Renal cortical epithelial cell (primary cell): ENCODE measurements at regions not wholly inside any gene's neighbourhood (a gene's known extent, or its start where the extent isn't known, plus 50 kb on each side); places are given as distances from the start of the nearest gene placed in this dataset.
A peak's percentile ranks its signal among the peaks of the same experiment; 100 is the strongest.
"Not testable (repeated sequence)": the region's sequence is repeated elsewhere in the genome, so short reads cannot be mapped to it uniquely, and the experiment has no call there.

Source experiments
- DNase-seq: peaks from one replicate; pipeline ENCODE4 v3.0.0-alpha.2; 2011; ENCODE audit warnings: low read depth

- DNase-seq, result no peak
Measured at GRCh38 chr1:117707371-117707770, 101.5 kb downstream of the TENT5C start.

GRCh38 chr1:117708323-117709248, 102.7 kb downstream of the TENT5C start:
- DNase-seq, result peak; percentile 27

GRCh38 chr1:117709249-117709691, 103.4 kb downstream of the TENT5C start:
- DNase-seq, result peak; percentile 15

GRCh38 chr1:117710710-117711109, 104.9 kb downstream of the TENT5C start:
- DNase-seq, result no peak

GRCh38 chr1:117712621-117713020, 106.8 kb downstream of the TENT5C start:
- no peak for DNase-seq

GRCh38 chr1:117714546-117714945, 108.7 kb downstream of the TENT5C start:
- no peak for DNase-seq

- not testable (repeated sequence) for DNase-seq
Measured at GRCh38 chr1:117716030-117716429, 110.2 kb downstream of the TENT5C start.

GRCh38 chr1:117717980-117718379, 112.1 kb downstream of the TENT5C start:
- not testable (repeated sequence) for DNase-seq

- not testable (repeated sequence) for DNase-seq
Measured at GRCh38 chr1:117718596-117718995, 112.7 kb downstream of the TENT5C start.

GRCh38 chr1:117719004-117719403, 113.2 kb downstream of the TENT5C start:
- DNase-seq, result no peak

GRCh38 chr1:117732065-117732797, 126.4 kb downstream of the TENT5C start:
- no peak for DNase-seq

GRCh38 chr1:117732956-117733355, 127.1 kb downstream of the TENT5C start:
- no peak for DNase-seq

GRCh38 chr1:117734403-117734802, 128.6 kb downstream of the TENT5C start:
- DNase-seq, result no peak

- peak; percentile 74 for DNase-seq
Measured at GRCh38 chr1:117735045-117735992, 129.5 kb downstream of the TENT5C start.

- no peak for DNase-seq
Measured at GRCh38 chr1:117739504-117739903, 133.7 kb downstream of the TENT5C start.

- DNase-seq, result no peak
Measured at GRCh38 chr1:117740496-117740895, 134.6 kb downstream of the TENT5C start.

- not testable (repeated sequence) for DNase-seq
Measured at GRCh38 chr1:117746565-117746964, 140.7 kb downstream of the TENT5C start.

GRCh38 chr1:117747605-117748004, 141.8 kb downstream of the TENT5C start:
- DNase-seq, result no peak

GRCh38 chr1:117751321-117751720, 145.5 kb downstream of the TENT5C start:
- DNase-seq, result no peak

- no peak for DNase-seq
Measured at GRCh38 chr1:117752661-117753060, 146.8 kb downstream of the TENT5C start.

- no peak for DNase-seq
Measured at GRCh38 chr1:117753232-117753631, 147.4 kb downstream of the TENT5C start.

GRCh38 chr1:117753652-117754051, 147.8 kb downstream of the TENT5C start:
- DNase-seq, result no peak
